ENCODE measurements at regions not wholly inside any gene's neighbourhood (a gene's known extent, or its start where the extent isn't known, plus 50 kb on each side); places are given as distances from the start of the nearest gene placed in this dataset.

DNA sequence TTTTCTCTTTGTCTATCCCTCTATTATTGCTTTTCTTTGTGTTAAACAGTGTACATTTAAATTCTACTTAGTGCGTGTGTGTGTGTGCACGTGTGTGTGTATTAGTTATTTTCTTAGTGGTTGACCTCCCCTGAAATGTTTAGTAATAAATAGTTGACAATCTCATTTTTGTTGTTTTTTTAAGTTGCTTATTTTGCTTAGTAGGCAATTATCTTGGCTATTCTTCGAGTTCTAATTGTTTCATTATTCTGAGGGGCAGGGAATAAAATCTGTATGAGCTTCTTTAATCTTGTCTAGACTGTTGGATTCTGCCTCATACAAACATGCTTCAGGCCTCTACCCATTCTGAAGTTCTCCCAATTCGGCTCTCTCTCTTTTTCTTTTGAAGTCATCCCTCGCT lies 1169.0 kb upstream of the ATXN8OS start:
- TF ChIP-seq, protein P1, sequence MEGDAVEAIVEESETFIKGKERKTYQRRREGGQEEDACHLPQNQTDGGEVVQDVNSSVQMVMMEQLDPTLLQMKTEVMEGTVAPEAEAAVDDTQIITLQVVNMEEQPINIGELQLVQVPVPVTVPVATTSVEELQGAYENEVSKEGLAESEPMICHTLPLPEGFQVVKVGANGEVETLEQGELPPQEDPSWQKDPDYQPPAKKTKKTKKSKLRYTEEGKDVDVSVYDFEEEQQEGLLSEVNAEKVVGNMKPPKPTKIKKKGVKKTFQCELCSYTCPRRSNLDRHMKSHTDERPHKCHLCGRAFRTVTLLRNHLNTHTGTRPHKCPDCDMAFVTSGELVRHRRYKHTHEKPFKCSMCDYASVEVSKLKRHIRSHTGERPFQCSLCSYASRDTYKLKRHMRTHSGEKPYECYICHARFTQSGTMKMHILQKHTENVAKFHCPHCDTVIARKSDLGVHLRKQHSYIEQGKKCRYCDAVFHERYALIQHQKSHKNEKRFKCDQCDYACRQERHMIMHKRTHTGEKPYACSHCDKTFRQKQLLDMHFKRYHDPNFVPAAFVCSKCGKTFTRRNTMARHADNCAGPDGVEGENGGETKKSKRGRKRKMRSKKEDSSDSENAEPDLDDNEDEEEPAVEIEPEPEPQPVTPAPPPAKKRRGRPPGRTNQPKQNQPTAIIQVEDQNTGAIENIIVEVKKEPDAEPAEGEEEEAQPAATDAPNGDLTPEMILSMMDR (IDR thresholded peaks at IDR 0.05) = no peak
- no peak for TF ChIP-seq EZH2phosphoT487 (IDR thresholded peaks at IDR 0.05)

Data from neural progenitor cell (in vitro differentiated cells).